ENCODE measurements at regions not wholly inside any gene's neighbourhood (a gene's known extent, or its start where the extent isn't known, plus 50 kb on each side); places are given as distances from the start of the nearest gene placed in this dataset.

DNA sequence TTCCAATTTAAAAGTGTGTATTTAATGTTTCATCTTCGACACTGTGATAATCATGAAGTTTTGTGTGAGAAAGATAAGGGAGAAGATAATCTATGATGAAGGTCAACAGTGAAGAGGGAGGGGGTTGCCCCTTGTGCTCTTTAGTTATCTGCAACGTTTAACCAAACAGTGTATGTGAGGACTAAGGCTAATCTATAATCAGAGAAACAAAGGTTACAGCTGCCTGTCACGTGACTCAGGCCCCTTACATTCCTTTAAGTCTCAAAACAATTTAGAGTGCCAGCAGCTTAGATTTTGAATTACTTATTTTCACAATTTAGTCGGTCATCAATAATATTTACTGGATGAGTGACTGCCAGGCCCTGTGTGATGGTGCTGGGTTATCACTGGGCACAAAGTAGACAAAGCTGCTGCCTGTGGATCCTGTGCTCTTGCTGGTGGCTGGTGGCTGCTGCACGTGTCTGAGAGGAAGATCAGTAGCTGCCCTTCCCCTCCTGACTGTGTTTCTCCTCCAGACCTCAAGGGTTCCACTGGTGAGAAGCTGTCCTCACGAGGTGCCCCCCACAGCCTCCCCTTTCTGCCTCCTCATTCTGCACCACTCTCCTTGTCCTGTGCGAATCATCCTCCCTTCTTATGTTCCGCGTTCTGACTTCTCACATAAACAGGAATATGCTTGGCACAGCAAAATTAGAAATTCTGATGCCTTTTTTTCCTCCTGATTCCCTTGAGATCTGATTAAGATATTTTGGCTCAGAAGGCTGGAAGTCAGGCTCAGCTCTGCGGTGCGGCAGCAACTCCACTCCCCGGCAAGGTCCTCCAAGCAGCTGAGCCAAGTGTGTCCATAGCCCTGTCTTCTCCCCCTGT lies 331.1 kb upstream of the B3GAT1 start:
- TF ChIP-seq, protein P1, sequence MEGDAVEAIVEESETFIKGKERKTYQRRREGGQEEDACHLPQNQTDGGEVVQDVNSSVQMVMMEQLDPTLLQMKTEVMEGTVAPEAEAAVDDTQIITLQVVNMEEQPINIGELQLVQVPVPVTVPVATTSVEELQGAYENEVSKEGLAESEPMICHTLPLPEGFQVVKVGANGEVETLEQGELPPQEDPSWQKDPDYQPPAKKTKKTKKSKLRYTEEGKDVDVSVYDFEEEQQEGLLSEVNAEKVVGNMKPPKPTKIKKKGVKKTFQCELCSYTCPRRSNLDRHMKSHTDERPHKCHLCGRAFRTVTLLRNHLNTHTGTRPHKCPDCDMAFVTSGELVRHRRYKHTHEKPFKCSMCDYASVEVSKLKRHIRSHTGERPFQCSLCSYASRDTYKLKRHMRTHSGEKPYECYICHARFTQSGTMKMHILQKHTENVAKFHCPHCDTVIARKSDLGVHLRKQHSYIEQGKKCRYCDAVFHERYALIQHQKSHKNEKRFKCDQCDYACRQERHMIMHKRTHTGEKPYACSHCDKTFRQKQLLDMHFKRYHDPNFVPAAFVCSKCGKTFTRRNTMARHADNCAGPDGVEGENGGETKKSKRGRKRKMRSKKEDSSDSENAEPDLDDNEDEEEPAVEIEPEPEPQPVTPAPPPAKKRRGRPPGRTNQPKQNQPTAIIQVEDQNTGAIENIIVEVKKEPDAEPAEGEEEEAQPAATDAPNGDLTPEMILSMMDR (IDR thresholded peaks at IDR 0.05) = no peak
- no peak for TF ChIP-seq POLR2A (IDR thresholded peaks at IDR 0.05)

Data from thyroid gland (tissue), 4 donors.